GM19351 (cell line): ENCODE measurements at regions not wholly inside any gene's neighbourhood (a gene's known extent, or its start where the extent isn't known, plus 50 kb on each side); places are given as distances from the start of the nearest gene placed in this dataset.
"Not testable (repeated sequence)": the region's sequence is repeated elsewhere in the genome, so short reads cannot be mapped to it uniquely, and the experiment has no call there.

Experiments used
- ATAC-seq: cut with Tn5 transposase; IDR thresholded peaks from one replicate; pipeline ENCODE4 v1.9.1; 2021; ENCODE audit warnings: mild to moderate bottlenecking, moderate library complexity; ENCODE audit not compliant: unreplicated experiment

DNA sequence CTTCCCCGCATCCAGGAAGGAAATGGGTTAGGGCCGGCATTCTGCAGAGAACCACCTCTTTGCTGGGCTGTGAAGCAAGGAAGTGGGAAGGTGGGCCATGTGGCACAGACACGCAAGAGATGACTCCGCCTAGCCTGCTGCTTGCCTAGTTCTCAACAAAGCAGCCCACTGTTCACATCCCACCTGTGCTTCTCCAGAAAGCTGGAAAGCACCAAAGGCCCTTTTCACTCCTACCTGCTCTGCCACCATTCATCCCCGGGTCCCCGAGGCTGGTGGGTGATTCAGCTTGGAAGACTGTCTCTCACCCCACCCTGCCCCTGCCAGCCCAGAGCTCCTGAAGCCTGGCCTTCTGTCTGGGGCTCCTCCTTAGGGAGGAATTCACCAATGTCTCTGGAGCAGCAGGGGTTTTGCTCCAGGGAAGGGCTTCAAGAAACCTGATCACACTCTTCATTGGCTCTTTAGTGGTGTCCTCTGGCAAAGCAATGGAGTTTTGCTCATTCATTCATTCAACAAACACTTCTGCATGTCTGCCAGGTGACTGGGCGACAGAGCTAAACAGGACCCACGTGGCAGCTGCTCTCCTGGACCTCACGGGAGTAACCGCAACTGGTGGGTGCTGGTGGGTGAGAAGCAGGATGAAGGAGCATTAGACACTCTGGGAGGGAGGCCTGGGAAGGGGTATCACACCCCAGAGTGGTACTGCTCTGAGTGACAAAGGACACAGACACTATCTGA, 145.4 kb upstream of the TLE3 start:
- no peak for ATAC-seq

DNA sequence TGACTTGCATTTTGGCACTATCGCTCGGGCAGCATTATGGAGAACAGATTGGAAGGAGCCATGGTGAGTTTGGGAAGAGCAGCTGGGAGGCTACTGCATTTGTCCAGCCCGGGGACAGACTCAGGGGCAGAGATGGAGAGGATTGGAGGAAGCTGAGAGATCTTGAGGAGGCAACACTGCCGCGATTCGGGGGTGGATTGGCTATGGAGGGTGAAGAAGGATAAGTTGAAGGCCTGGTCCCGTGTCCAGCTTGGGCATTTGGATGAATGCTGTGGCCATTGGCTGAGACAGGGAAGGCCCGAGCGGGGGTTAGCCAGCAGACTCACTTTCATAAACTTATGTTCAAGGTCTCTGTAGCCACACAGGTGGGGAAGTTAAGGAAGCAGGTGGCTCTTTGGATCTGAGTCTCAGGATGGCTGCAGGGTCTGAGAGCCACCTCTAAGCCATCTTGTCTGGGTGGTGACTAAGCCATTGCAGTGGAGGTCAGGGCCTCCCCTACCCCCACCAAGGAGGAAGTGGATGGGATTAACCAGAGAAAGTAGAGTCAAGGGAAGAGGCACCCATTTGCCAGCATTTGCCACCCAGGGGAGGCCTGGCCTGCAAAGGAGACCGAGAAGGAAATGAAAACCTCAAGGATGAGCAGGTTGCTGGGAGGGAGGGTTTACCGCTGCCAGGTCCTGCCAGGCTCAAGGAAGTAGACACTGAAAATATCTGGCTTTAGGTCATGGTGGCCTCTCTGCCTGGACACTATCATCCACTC, 144.0 kb upstream of the TLE3 start:
- ATAC-seq = no peak

DNA sequence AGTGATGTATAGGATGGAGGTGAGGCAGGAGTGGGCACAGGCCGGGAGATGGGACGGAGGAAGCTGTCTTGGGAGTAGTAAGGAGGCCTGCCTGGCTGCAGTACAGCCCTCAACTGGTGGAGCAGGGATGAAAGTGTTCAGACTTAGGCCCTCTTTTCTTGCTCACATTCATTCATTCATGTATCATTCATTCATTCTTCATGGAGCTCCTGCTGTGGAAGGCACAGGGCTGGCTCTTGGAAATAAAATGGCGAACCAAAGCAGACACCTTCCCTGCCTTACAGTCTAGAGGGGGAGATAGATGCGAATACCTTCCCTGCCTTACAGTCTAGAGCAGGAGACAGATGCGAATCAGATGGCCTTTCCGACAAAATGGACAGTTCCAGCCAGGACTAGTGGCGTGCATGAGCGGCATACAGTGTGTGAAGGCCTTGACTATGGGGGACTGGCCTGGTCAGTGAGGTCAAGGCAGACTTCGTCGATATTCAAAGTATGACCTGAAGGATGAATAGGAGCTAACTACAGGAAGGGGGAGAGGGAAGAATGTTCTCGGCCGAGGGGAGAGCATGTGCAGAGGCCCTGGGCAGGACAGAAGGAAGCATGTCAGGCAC, 143.2 kb upstream of the TLE3 start:
- ATAC-seq = no peak

DNA sequence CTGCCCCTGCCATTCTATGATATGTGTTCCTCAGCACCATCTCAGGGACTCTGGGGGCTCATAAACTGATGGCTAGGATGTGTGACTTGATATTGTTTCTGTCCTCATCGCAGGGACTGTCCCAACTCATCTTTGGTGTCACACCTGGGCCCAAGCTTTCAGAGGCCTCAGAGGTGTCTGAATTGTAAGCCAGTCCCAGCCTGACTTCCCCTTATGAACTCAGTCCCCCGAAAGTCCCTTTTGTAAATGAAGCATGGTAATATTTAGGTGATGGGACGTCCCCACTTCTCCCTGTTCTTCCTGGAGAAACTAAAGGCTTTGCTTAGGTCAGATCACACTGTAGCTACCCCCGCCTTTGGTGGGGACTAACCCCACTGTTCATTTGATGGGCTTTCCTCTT, 142.4 kb upstream of the TLE3 start:
- ATAC-seq = peak; percentile 83

DNA sequence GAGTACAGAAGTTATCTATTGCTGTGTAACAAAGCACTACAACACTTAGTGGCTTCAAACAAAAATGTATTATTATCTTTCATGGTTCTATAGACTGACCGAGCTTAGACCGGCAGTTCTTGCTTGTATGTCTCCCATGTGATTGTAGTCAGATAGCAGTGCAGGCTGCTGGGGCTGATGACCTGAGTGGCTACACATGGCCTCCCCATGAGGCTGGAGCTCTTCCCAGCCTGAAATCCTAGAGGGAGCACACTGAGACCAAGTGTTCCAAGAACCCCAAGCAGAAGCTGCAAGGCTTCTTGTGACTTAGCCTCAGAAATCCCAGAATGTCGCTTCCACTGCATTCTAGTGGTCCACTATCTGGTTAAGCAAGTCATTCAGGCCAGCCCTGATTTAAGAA, 141.2 kb upstream of the TLE3 start:
- ATAC-seq = no peak

DNA sequence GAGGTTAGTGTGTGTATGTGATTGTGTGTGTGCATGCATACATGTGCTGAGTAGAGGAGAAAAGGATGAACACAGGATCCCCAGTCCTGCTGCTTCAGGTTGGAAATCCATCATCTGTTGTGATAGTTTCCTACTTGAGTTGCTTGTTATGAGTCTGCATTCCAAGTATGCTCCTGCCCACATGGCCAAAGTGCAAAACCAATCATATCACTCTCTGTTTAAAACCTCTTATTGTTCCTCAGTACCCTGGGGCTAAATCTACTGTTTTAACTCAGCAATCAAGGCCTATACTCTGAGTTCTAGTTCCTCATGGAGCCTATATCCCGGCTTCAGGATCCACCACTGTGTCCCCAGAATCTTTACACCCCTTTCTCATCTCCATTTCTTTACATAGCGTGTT, 139.9 kb upstream of the TLE3 start:
- no peak for ATAC-seq

DNA sequence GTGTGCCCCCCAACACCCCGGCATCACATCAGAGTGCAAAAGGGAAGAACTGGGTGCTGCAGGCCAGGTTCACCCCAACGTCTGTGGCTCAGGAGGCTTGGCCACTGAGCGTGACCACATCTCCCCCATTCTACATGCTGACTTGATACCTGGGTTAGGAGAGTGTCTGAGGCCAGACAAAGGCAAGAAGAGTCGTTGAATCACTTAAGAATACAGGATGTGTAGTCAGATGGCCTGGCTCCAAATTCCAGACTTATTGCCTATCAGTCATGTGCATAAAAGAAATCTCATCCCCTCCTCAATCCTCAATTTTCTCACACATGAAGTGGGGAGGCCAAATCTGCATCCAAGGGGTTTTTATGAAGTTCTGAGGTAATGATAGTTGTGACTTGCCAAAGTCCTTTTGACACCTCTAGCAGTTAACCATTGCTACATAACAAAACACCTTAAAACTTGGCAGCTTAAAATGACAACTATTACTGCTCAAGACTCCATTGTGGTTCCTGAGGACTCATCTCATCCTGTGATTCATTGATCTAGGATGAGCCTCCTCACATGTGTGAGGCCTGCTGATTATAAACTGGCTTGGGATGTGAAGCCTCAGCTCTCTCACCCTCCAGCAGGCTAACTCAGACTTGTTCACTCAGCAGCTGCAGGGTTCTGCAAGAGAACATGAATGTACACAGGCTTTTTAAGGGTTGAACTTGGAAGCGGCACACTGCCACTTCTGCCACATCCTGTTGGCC, 138.8 kb upstream of the TLE3 start:
- ATAC-seq = no peak

DNA sequence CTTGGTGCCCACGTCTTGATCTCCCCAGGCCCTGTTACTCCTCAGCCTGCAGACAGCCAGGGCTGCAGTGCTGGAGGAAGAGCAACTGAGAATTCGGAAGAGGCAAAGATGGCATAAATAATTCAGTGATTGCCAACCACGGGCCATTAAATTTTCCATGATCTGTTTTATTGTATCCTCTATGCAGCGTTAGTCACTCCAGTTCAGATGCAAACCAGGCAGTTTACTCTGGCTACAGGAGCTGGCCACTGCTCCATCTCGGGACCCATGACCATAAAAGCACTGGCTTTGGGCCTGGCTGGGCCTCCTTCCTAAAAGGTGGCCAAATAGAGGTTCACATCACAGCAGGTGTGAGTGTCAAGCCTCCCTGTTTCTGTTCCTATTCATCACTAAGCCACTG, 137.6 kb upstream of the TLE3 start:
- no peak for ATAC-seq

DNA sequence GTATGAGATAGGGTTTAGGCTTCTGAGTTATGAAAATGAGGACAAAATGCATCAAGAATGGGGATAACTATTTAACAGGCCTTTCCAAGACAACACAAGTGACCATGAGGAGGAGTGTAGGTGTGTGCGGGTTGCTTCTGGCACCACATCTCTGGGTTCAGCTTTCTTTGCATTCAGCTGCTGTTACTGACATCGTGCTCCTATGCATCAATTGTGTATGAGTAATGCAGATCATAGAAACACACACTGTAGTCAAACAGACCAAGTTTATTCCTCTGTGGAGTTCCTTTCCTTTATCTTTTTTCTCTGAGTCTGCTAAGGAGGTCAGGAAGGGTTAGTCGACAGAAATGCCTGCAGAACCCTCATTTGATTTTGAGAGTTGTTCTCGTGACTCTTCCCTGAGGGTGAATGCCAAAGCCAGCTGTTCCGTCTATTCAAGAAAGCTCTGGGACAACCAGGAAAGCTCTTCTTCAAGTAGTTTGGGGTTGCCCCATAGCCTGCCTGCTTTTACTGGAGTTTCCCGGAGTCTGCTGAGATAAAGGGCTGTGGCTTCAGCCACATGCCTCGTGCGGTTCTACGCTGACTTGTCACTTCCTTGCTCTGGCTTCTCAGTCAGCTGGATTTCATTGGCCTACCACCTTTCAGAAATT, 136.7 kb upstream of the TLE3 start:
- ATAC-seq = no peak

DNA sequence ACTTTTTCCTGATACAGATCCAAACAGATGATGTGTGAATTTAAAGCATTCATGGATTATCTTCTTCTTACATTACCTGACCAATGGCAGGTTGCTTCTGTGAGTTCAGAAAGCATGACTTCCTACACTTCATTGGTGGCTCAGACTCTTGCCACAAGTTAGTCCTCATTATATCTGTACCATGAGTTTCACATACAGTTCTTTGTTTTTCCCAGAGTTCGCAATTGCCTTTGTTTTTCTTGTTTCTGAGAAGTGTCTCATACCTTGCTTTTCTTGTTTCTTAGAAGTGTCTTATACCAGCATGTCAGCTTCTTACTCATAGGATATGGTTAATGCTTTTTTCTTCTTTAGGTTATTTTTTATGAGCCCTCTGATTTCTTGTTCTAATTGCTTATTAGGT, 133.8 kb upstream of the TLE3 start:
- no peak for ATAC-seq

DNA sequence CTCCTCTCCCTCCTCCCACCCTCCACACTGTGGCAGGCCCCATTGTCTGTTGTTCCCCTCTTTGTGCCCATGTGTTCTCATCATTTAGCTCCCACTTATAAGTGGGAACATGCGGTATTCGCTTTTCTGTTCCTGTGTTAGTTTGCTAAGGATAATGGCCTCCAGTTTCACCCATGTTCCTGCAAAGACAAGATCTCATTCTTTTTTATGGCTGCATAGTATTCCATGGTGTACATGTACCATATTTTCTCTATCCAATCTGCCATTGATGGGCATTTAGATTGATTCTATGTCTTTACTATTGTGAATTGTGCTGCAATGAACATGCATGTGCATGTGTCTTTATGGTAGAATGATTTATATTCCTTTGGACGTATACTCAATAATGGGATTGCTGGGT, 130.2 kb upstream of the TLE3 start:
- not testable (repeated sequence) for ATAC-seq

DNA sequence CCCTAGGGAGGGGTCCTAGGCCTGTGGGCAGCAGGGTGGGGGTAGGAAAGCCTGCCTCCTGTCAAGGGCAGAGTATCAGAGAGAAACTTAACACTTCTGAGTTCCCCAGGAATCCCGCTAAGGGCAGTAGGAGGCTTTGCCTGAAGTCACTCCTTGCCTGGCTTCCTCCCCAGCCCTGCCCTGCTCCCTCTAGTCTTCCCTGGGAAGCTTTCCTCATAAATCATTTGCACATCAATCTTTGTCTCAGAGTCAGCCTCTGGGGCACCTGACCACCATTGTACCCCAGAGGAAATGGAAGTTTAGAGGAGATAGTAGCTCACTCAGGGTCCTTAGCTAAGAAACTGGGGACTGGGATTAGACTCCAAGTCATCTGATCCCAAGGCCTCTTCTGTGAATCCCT, 129.4 kb upstream of the TLE3 start:
- ATAC-seq = no peak

DNA sequence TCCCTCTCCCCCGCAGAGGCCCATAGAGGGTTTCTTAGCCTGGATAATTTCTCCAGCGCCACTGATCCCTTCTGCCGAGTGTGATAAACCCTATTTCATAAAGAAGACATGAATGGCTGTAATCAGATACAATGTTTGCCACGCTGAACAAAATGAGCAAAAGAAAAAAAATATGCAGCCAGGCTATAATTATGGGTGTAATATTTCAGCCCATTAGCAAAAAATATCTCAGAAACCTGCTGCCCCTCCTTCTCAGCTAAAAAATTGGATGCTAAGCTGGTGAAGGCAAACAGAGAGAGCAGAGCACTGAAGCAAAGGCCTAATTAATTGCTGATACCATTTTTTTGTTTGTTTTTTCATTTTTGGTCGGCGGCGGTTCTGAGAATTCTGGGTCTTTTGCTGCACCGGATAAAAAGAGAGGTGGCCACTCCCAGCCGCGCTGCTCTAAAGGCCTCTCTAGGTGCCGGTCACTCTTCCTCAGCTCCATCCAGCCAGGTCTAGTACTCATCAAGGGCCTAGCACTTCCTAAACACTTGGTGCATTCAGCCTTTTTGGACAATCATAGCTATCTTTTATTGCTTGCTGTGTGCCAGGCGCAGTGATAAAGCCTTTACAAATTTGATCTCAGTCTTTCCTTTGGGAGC, 128.7 kb upstream of the TLE3 start:
- no peak for ATAC-seq

DNA sequence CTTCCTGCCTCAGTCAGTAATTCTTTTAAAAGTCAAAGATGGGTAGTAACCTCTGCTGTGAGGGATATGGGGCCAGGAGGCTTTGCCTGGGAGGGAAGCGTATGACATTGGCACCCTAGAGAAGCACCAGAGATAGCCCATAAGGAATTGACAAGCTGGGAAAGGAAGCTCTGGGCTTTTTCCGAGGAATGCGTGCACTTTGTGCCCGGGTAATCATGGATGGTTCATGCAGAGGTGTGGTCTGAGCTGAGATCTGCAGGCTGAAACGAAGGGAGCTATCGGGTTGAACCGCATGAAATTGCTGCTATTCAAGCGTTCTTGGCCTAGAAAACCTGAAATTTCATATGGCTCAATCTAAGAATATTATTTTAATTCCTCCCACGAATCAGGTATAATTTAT, 127.7 kb upstream of the TLE3 start:
- ATAC-seq = no peak

DNA sequence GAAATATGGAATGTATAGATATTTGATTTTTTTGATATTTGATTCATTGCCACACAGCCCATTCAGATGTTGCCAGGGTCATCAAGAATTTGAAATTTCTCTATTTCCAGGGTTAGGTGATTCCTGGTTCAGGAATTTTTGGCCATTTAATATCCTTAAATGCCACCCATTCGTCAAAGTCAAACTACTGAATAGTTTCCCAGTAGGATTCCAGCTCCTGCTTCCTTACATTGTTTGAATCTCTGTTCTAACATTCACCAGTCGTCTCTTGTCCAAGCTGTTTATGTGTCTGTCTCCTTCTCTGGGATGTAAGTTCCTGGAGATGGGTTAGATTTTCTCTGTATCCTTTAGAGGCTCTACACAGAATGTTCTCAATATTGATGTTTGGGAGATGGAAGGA, 124.9 kb upstream of the TLE3 start:
- no peak for ATAC-seq

DNA sequence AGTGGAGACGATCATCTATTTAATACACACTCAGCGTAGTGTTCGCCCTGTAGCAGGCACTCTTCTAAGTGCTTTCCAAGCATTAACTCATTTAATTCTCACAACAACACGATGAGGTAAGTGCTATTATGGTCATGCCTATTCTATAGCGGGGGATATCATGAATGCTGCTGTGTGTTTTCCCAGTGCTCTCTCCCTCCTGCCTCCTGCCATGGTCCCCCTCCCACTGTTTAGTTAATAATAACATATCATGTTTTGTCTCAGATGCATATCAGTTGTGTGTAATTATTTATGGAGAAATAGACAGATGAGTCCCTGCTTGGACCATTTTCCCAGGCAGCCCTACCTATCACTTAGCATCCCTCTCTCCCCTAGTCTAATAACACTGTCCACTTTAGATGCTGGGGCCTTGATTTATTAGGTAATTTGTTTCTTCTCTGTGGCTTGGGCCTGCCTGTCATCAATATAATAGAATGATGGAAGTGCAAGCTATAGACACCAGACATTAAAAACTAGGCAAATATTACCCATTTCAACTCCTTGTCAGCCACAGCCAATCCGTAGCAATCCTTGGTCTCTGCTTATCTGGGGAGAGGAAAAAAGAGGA, 122.9 kb upstream of the TLE3 start:
- no peak for ATAC-seq

DNA sequence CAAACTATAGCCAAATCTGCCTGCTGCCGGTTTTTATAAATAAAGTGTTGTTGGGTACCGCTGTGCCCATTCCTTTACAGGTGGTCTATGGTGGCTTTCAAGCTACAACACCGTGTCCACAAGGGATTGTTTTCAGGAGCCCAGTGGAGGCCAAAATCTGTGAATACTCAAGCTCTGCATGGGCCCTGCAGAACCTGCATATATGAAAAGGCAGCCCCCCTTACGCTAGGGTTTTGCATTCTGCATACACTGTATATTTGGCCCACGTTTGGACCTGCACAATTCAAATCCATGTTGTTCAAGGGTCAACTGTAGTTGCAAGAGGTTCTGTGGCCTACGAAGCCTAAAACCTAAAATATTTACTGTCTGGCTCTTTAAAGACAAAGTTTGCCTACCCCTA, 122.2 kb upstream of the TLE3 start:
- no peak for ATAC-seq

DNA sequence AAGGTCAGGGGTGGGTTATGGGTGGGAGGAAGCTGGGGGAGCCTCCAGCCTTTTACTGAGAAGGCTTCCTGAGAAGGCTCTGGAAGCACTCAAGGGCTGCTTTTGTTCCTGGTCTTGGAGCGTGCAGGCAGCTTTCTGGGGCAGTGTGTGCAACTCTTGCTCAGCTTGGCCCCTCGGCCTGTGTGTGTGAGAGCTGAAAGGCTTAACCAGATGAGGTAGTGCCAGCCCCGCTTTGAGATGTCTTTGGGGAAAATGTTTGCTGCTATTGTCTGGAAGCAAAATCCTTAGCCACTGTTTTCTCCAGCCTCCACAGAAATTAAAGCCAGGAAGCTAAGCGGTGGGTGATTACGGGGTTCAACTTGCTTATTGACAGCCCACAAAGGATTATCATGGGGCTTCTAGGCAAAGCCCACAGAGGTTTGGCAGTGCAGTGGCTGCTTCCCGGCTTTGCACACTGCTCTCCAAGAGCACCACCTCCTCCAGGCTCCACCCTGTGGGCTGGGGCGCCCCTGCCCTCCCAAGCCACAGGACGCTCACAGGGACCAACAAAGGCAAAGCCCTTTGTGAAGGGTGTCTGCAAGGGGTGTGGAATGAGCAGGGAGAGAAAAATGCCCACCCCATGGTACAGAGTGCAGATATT, 121.7 kb upstream of the TLE3 start:
- no peak for ATAC-seq
